ENCODE measurements at regions not wholly inside any gene's neighbourhood (a gene's known extent, or its start where the extent isn't known, plus 50 kb on each side); places are given as distances from the start of the nearest gene placed in this dataset.
"Not testable (repeated sequence)": the region's sequence is repeated elsewhere in the genome, so short reads cannot be mapped to it uniquely, and the experiment has no call there.

GRCh38 chr2:184372484-184372883 is 225.8 kb upstream of the ZNF804A start:
- Histone ChIP-seq H3K27me3 (replicated peaks; ENCODE audit: control insufficient read depth, insufficient read depth, low read length) (no peaks in the 10 kb centered on the region), H3K36me3 (ENCODE audit: control insufficient read depth, insufficient read depth, low read length, severe bottlenecking) (no peaks in the 10 kb centered on the region), H3K9me3 (ENCODE audit: control insufficient read depth, low read length) (peaks cover 3% of the 10 kb centered on the region), H3K9ac (ENCODE audit: low read length) (no peak overlapping the region), H3K4me3 (ENCODE audit: low read length) (no peak overlapping the region), H3K4me1 (ENCODE audit: control insufficient read depth, insufficient read depth, low read length) (no peaks in the 10 kb centered on the region)
- DNase-seq (ENCODE audit: low read depth): no peak

- no peak overlapping the region for H3K9ac ChIP-seq (ENCODE audit: low read length)
- peak; percentile 54 for DNase-seq (ENCODE audit: low read depth)
- no peaks in the 10 kb centered on the region for H3K36me3 ChIP-seq (ENCODE audit: control insufficient read depth, insufficient read depth, low read length, severe bottlenecking)
- no peak overlapping the region for H3K4me3 ChIP-seq (ENCODE audit: low read length)
- H3K9me3 ChIP-seq (ENCODE audit: control insufficient read depth, low read length): no peaks in the 10 kb centered on the region
- no peaks in the 10 kb centered on the region for H3K4me1 ChIP-seq (ENCODE audit: control insufficient read depth, insufficient read depth, low read length)
- no peaks in the 10 kb centered on the region for H3K27me3 ChIP-seq (replicated peaks; ENCODE audit: control insufficient read depth, insufficient read depth, low read length)
These were observed 203.7 kb upstream of the ZNF804A start for GRCh38 chr2:184394642-184395041.

- Histone ChIP-seq H3K9me3 (ENCODE audit: control insufficient read depth, low read length) (peaks cover 5% of the 10 kb centered on the region), H3K9ac (ENCODE audit: low read length) (no peak overlapping the region), H3K27me3 (replicated peaks; ENCODE audit: control insufficient read depth, insufficient read depth, low read length) (no peaks in the 10 kb centered on the region), H3K36me3 (ENCODE audit: control insufficient read depth, insufficient read depth, low read length, severe bottlenecking) (no peaks in the 10 kb centered on the region), H3K4me3 (ENCODE audit: low read length) (no peak overlapping the region), H3K4me1 (ENCODE audit: control insufficient read depth, insufficient read depth, low read length) (no peaks in the 10 kb centered on the region)
- DNase-seq (ENCODE audit: low read depth): peak; percentile 2
These were observed 195.9 kb upstream of the ZNF804A start for GRCh38 chr2:184402381-184402780.

GRCh38 chr2:184407041-184407630 is 191.2 kb upstream of the ZNF804A start:
- H3K36me3 ChIP-seq (ENCODE audit: control insufficient read depth, insufficient read depth, low read length, severe bottlenecking); H3K4me3 ChIP-seq (ENCODE audit: low read length); H3K9me3 ChIP-seq (ENCODE audit: control insufficient read depth, low read length); DNase-seq (ENCODE audit: low read depth); H3K27me3 ChIP-seq (replicated peaks; ENCODE audit: control insufficient read depth, insufficient read depth, low read length); H3K9ac ChIP-seq (ENCODE audit: low read length); H3K4me1 ChIP-seq (ENCODE audit: control insufficient read depth, insufficient read depth, low read length): not testable (repeated sequence)

- no peak for DNase-seq (ENCODE audit: low read depth)
- Histone ChIP-seq H3K4me1 (ENCODE audit: control insufficient read depth, insufficient read depth, low read length) (no peaks in the 10 kb centered on the region), H3K9me3 (ENCODE audit: control insufficient read depth, low read length) (peaks cover 8% of the 10 kb centered on the region), H3K27me3 (replicated peaks; ENCODE audit: control insufficient read depth, insufficient read depth, low read length) (no peaks in the 10 kb centered on the region), H3K4me3 (ENCODE audit: low read length) (no peak overlapping the region), H3K9ac (ENCODE audit: low read length) (no peak overlapping the region), H3K36me3 (ENCODE audit: control insufficient read depth, insufficient read depth, low read length, severe bottlenecking) (no peaks in the 10 kb centered on the region)
These were observed 188.2 kb upstream of the ZNF804A start for GRCh38 chr2:184410160-184410559.

GRCh38 chr2:184413221-184413620 is 185.1 kb upstream of the ZNF804A start:
- DNase-seq (ENCODE audit: low read depth): no peak
- Histone ChIP-seq H3K36me3 (ENCODE audit: control insufficient read depth, insufficient read depth, low read length, severe bottlenecking) (no peaks in the 10 kb centered on the region), H3K27me3 (replicated peaks; ENCODE audit: control insufficient read depth, insufficient read depth, low read length) (no peaks in the 10 kb centered on the region), H3K9ac (ENCODE audit: low read length) (no peak overlapping the region), H3K4me1 (ENCODE audit: control insufficient read depth, insufficient read depth, low read length) (no peaks in the 10 kb centered on the region), H3K4me3 (ENCODE audit: low read length) (no peak overlapping the region), H3K9me3 (ENCODE audit: control insufficient read depth, low read length) (no peaks in the 10 kb centered on the region)

GRCh38 chr2:184413671-184414229 is 184.6 kb upstream of the ZNF804A start:
- Histone ChIP-seq H3K4me3 (ENCODE audit: low read length) (no peak overlapping the region), H3K9me3 (ENCODE audit: control insufficient read depth, low read length) (no peaks in the 10 kb centered on the region), H3K4me1 (ENCODE audit: control insufficient read depth, insufficient read depth, low read length) (no peaks in the 10 kb centered on the region), H3K36me3 (ENCODE audit: control insufficient read depth, insufficient read depth, low read length, severe bottlenecking) (no peaks in the 10 kb centered on the region), H3K27me3 (replicated peaks; ENCODE audit: control insufficient read depth, insufficient read depth, low read length) (no peaks in the 10 kb centered on the region), H3K9ac (ENCODE audit: low read length) (no peak overlapping the region)
- DNase-seq (ENCODE audit: low read depth): no peak

GRCh38 chr2:184416146-184416913 is 182.0 kb upstream of the ZNF804A start:
- Histone ChIP-seq H3K9me3 (ENCODE audit: control insufficient read depth, low read length) (no peaks in the 10 kb centered on the region), H3K4me3 (ENCODE audit: low read length) (no peak overlapping the region), H3K27me3 (replicated peaks; ENCODE audit: control insufficient read depth, insufficient read depth, low read length) (no peaks in the 10 kb centered on the region), H3K36me3 (ENCODE audit: control insufficient read depth, insufficient read depth, low read length, severe bottlenecking) (no peaks in the 10 kb centered on the region), H3K9ac (ENCODE audit: low read length) (no peak overlapping the region), H3K4me1 (ENCODE audit: control insufficient read depth, insufficient read depth, low read length) (no peaks in the 10 kb centered on the region)
- no peak for DNase-seq (ENCODE audit: low read depth)

GRCh38 chr2:184419744-184420143 is 178.6 kb upstream of the ZNF804A start:
- Histone ChIP-seq H3K36me3 (ENCODE audit: control insufficient read depth, insufficient read depth, low read length, severe bottlenecking) (no peaks in the 10 kb centered on the region), H3K27me3 (replicated peaks; ENCODE audit: control insufficient read depth, insufficient read depth, low read length) (no peaks in the 10 kb centered on the region), H3K4me3 (ENCODE audit: low read length) (no peak overlapping the region), H3K9ac (ENCODE audit: low read length) (no peak overlapping the region), H3K4me1 (ENCODE audit: control insufficient read depth, insufficient read depth, low read length) (peaks cover 11% of the 10 kb centered on the region), H3K9me3 (ENCODE audit: control insufficient read depth, low read length) (no peaks in the 10 kb centered on the region)
- no peak for DNase-seq (ENCODE audit: low read depth)

- not testable (repeated sequence) for DNase-seq (ENCODE audit: low read depth); H3K36me3 ChIP-seq (ENCODE audit: control insufficient read depth, insufficient read depth, low read length, severe bottlenecking); H3K27me3 ChIP-seq (replicated peaks; ENCODE audit: control insufficient read depth, insufficient read depth, low read length); H3K4me3 ChIP-seq (ENCODE audit: low read length); H3K9ac ChIP-seq (ENCODE audit: low read length); H3K9me3 ChIP-seq (ENCODE audit: control insufficient read depth, low read length)
- peaks cover 22% of the 10 kb centered on the region for H3K4me1 ChIP-seq (ENCODE audit: control insufficient read depth, insufficient read depth, low read length)
These were observed 176.9 kb upstream of the ZNF804A start for GRCh38 chr2:184421456-184421855.

GRCh38 chr2:184425083-184425482 is 173.2 kb upstream of the ZNF804A start:
- Histone ChIP-seq H3K4me1 (ENCODE audit: control insufficient read depth, insufficient read depth, low read length) (peaks cover 22% of the 10 kb centered on the region), H3K27me3 (replicated peaks; ENCODE audit: control insufficient read depth, insufficient read depth, low read length) (no peaks in the 10 kb centered on the region), H3K9me3 (ENCODE audit: control insufficient read depth, low read length) (no peaks in the 10 kb centered on the region), H3K36me3 (ENCODE audit: control insufficient read depth, insufficient read depth, low read length, severe bottlenecking) (no peaks in the 10 kb centered on the region), H3K9ac (ENCODE audit: low read length) (peak overlapping the region; percentile 55), H3K4me3 (ENCODE audit: low read length) (peak overlapping the region; percentile 9)
- DNase-seq (ENCODE audit: low read depth): no peak

Data from adipocyte (in vitro differentiated cells).